ENCODE measurements at regions not wholly inside any gene's neighbourhood (a gene's known extent, or its start where the extent isn't known, plus 50 kb on each side); places are given as distances from the start of the nearest gene placed in this dataset.
"Not testable (repeated sequence)": the region's sequence is repeated elsewhere in the genome, so short reads cannot be mapped to it uniquely, and the experiment has no call there.

DNA sequence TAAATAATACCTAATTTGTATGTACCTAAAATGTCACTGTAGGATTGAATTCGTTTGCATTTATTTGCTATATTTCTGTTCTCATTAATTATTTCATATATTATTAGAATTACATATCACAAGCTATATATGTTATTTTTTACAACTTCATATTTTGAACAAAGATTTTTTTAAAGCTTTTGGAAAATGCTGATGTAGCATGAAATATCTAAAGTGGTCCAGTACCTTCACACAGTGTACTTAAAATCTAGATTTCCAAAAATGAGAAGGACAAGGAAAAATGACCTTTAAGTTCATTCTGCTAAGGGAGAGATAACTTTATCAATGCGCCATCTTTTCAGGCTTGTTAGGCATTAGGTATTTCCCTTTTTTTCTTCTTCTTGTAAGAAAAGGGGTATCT lies 71.8 kb downstream of the LARP7 start:
- DNase-seq, result no peak

DNA sequence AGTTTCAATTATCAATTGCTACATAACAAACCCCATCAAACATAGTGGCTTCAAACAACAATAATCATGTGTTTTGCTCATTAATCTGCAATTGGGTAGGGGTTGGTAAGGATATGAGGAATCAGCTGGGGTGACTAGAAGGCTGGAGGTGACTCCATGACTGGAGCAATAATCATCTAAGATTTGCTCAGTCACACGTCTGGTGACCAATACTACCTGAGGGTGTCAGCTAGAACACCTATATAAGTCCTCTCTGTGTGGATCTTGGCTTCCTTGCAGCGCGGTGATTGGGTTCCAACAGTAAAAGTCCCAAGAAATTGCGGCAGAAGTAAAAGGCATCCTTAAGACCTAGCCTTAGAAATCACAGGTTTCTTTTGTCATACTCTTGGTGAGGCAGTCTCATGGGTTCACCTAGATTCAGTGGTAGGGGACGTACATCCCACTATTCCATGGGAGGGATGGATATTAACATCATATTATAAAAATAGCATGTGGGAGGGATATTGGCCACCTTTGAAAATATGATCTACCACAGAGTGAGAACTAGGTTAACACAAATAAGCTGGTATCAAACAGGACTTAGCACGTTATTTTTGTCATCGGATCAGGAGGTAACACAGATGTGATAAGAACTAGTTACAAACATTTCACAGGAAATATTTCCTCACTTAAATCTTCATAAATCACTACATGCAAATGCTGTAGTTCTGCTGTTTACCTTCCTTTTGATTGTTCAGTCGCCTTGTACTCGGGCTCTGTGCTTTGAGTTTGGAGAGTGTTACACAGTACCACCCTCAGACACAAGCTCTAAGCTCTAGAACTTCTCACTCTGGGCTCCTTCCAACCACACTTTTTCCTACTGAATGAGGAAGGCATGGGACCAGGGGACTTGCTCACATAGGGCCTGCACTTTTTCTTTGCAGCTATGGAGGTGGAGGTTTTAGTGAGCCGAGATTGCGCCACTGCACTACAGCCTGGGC lies 78.3 kb downstream of the LARP7 start:
- DNase-seq, result no peak

DNA sequence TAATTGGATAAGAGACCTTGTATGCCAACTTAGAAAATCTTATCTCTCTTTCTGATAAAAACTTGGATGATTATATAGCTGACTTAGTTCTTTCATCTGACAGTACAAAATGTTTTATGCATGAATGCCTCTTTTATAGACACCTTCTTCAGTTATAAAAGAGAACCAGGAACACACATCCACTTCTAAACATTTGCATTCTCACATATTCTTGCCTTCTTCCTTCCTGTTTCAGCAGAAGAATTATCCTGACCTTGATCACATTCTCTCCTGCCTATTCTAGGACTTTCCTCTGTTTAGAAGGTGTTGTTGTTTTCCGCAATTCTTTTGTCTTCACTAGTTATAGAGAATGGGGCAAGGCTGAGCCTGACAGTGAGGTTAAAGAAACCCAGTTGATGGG lies 80.9 kb downstream of the LARP7 start:
- no peak for DNase-seq

DNA sequence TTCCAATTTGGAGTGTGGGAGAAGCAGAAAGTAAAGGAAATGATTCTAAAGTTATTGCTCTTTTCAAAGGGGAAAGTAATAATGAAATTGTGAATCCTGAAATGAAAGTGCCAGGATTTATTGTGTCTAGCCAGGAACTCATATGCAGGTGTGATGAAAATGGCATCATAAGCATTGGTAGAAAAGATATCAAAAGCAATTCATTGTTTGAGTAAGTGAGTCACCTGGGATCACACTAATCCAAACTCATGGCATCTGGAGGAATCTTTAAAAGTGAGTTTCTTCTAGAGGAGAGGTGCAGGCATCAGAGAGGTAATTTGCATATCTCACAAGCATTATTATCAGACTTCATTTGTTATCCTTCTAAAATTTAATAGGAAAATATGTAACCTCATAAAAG lies 84.7 kb downstream of the LARP7 start:
- no peak for DNase-seq

DNA sequence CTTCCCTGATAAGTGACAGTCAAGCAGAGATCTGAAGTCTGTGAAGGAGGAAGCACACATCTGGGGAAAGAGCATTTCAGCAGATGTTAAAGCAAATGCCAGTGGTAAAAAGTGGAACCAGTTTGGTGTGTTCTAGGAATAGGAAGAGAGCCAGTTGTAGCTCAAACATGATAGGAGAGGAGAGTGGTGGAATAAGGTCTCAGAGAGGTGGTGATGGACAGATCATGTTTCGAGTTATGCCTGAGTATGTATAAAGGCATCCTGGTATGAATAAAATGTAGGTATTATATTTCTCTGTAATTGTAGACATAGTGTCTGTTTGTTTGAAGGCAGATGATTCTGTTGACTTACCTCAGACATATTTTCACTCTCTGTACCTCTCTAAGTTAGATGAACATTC lies 89.1 kb downstream of the LARP7 start:
- DNase-seq, result no peak

DNA sequence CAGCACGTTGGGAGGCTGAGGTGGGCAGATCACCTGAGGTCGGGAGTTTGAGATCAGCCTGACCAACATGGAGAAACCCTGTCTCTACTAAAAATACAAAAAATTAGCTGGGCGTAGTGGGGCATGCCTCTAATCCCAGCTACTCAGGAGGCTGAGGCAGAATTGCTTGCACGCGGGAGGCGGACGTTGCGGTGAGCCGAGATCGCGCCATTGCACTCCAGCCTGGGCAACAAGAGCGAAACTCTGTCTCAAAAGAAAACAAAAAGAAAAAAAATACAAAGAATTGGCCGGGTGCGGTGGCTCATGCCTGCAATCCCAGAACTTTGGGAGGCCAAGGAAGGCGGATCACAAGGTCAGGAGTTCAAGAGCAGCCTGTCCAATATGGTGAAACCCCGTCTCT lies 90.8 kb downstream of the LARP7 start:
- DNase-seq, result not testable (repeated sequence)

DNA sequence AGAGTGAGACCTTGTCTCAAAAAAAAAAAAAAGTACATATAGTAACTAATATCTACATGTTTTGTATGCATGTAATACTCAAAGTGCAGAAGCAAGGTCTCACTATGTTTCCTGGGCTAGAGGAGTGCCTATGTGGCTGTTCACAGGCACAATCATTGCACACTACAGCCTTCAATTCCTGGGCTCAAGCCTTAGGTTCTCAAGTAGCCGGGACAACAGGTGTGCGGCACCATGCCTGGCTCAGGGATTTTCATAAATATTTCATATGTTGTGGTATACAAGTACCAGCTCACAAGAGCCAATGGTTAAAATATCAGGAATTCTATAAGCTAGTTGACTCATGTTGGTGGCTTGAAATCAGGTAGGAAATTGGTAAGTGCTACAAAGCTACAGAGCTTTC lies 94.8 kb downstream of the LARP7 start:
- no peak for DNase-seq

DNA sequence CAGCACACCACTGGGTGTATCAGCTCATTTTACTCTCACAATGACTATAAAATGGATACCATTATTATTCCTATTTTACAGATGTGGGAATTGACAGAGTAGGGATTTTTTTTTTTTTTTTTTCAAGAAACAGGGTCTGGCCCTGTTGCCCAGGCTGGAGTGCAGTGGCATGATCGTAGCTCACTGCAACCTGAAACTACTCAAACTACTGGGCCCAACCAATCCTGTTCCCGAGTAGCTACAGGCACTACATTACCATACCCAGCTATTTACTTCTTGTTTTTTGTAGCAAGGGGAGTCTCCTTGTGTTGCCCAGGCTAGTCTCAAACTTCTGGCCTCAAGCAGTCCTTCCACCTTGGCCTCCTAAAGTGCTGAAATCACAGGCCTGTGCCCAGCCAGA lies 95.2 kb downstream of the LARP7 start:
- DNase-seq, result no peak

DNA sequence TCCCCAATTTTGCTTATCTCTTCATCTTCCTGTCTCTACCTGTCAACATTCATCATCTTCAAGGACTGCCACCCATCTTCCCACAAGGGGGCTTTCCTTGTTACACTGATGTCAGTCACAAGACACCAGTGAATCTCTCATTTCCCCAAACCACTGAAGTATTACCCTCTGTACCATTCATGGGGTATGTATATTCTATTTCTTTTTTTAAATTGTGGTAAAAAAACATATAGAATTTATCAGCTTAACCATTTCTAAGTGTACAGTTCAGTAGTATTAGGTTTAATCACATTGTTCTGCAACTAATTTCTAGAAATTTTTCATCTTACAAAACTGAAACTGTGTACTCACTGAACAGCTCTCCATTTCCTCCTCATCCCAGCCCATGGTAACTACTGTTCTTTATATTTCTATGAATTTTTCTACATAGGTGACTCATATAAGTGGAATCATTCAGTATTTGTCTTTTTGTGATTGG lies 98.6 kb downstream of the LARP7 start:
- DNase-seq, result no peak

DNA sequence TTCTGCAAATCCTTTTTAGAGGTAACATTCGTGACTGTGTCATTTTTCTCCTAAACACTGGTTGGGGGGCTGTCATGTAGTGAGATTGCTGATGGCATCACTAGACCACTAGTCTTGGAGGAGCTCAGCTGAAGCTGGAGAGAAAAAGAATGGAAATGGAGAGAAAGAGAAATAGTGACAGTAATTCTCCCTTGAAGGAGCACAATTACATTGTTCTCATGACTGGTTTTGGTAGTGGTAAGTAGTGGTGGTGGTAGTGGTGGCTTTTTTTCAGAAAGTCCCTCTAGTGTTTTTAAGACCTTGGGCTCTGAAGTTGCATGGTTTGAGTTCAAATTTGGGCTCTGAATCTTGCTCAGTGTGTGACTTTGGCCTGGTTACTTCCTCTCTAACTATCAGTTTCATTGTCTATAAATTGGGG lies 99.8 kb downstream of the LARP7 start:
- no peak for DNase-seq

DNA sequence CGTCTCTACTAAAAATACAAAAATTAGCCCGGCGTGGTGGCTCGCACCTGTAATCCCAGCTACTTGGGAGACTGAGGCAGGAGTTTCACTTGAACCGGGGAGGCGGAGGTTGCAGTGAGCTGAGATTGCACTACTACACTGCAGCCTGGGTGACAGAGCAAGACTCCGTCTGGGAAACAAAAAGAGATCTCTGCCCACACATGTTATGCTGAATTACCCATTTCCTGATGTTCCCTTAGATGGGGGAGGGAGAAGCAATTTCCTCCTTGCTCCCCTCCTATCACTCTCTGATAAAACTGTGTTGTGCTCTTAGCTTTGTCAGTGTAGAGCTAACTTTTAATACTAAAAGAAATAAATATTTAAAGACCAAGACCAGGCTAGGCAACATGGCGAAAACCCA lies 102.5 kb downstream of the LARP7 start:
- DNase-seq, result no peak

DNA sequence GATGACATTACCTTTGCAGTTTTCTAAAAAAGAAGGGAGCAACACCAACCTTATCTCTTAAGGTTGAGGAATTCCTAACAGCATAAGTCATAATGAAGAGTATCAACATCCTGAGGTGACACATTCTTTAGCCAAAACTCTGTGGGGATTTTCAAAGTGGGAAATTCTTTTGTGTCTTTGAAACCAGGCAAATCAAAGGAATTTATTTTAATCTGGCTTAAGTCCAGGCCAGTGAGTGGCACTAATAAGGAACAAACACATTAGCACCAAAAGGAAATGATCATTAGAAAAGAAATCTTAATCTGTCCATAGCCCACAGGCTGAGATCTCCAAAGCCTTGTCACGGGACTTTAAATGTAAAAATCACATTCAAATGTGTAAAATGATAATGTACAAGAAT lies 110.1 kb downstream of the LARP7 start:
- no peak for DNase-seq

DNA sequence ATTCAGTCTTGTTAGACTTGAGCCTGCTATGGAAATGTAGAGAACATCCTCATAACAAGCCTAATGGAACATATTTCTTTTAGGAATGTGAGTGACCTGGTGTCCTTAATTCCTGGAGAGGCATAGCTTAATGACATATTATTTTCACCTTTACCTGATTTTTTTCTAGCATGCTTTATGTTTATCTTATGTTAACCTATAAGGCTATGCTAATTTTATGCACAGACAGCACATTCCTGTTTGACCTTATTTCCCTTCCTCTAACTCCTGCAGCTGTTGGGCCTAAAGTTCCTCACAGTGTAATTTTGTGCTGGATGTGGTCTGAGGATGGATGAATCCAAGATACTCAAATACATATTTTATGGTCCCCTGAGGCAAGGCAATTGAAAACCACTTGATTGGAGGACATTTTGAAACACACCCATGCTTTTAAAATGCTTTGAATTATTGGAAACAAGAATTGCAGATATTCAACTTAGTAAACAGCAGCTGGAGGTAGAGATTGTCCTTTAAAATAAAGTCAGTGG lies 111.5 kb downstream of the LARP7 start:
- no peak for DNase-seq

DNA sequence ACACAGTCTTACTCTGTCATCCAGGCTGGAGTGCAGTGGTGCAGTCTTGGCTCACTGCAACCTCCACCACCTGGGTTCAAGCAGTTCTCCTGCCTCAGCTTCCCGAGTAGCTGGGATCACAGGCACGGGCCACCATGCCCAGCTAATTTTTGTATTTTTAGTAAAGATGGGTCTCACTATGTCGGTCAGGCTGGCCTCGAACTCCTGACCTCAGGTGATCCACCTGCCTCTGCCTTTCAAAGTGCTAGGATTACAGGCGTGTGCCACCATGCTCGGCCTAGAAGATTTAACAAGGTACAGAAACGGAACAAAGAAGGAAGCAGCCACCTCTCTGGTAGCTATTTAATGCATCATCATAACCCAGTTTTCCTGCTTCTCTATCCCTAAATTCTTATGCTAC lies 113.8 kb downstream of the LARP7 start:
- DNase-seq, result not testable (repeated sequence)

DNA sequence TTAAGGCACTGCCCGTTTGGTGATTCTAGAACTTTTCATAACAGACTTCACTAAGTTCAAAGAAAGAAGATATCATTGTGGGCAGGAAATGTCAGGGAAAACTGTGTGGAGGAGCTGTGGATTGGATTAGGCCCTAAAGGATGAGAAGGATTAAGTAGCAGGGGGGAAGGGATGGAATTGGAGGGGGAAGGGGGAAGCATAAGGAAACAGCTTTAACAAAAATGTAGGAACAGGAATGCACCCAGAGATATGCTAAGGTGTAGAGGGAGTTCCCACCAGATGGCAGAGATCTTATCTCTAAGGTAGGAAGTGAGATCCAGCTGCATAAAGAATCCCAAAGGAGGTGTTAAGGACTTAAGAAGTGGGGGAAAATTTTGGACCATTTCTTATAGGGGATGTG lies 114.5 kb downstream of the LARP7 start:
- DNase-seq, result no peak

DNA sequence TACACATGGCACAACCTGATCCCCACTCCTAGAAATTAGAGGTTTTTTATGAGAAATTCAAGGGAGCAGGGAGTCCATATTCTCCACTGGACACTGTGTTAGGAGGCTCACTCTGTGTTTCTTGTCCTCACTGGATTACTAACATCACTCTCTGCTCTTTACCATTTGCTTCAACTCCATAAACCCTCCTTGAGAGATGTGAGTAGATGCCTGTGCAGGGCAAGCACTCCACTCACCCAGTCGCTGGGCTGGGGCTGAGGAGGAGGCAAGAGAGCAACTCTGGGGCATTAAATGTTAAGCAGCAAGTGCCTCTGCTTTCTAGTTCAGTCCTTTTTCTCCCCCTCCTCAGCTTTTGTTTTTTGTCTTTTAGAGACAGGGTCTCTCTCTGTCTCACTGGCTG lies 115.1 kb downstream of the LARP7 start:
- DNase-seq, result no peak

DNA sequence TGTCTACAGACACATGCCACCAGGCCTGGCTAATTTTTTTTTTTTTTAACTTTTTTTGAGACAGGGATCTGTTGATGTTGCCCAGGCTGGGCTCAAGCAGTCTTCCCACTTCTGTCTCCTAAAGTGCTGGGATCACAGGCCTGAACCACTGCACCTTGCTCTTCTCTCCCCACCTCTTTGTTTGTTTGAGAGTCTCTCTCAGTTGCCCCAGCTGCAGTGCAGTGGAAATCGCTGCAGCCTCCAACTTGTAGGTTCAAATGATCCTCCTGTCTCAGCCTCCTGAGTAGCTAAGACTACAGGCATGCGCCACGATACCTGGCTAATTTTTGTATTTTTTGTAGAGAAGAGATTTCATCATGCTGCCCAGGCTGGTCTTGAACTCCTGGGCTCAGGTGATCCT lies 115.6 kb downstream of the LARP7 start:
- no peak for DNase-seq

DNA sequence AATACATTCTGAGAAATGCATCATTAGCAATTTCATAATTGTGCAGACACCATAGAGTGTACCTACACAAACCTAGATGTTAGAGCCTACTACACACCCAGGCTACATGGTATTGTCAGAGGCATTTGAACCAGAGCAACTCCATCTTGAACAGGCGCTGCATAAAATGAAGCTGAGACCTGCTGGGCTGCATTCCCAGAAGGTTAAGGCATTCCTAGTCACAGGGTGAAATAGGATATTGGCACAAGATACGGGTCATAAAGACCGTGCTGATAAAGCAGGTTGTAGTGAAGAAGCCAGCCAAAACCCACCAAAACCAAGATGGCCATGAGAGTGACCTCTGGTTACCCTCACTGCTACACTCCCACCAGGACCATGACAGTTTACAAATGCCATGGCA lies 116.4 kb downstream of the LARP7 start:
- DNase-seq, result no peak

DNA sequence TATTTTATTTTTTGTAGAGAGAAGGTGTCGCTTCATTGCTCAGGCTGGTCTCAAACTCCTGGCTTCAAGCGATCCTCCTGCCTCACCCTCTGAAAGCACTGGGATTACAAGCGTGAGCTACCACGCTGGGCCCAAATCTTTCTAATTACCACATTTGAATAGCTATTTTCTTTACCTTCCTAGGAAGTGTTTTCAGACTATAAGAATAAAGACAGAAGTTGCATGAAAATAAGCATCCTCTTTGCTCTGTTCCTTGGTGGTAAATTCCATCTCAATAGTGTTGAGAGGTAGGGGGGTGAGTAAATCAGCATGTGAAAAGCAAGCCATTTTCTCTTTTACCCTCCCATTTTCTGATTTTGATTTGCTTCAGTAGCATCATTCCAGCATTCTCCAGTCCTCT lies 122.4 kb downstream of the LARP7 start:
- DNase-seq, result no peak

DNA sequence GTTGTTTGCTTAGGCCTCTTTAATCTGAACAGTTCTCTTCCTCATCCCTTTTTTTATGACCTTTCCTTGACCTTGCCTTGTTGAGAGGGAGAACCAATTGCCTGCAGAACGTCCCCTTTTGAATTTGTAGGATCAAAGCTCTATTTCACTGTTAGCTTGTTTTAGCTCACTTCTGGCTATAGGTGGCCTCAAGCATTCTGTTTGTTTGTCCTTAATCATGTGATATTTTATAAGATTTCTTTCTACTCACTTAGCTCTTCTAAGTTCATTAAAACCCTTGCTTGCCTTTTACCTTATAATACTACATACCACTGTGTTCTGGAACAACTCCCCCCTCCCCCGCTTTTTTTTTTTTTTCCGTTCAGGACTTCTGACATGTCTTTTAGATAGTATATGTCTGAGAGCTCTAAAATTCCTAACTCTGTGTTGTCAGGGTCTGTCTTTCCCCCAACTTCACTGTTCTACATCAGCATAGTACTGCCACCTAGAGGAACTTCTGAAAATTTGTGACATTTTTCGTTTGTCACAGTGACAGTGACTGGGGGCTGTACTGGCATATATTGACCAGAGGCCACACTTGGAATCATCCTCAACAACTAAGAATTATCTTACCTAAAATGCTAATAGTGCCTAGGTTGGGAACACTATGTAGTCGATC lies 128.5 kb downstream of the LARP7 start:
- DNase-seq, result no peak

DNA sequence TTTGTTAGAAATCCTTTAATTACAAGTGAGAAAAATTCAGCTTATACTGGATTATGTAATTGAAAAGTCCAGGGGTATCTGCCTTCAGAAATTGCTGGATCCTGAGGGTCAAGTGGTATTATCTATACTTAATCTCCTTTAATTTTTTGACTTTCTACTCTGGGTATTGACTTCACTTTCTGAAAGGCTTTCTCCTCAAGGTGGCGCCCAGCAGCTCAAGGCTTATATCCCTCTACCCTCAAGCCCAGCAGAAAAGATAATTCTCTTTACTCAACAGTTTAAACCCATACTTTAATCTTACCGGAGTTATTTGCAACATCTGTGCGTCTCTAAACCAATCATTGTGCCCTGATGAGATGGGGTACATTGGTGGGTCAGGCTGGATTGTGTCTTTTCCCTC lies 129.5 kb downstream of the LARP7 start:
- no peak for DNase-seq

DNA sequence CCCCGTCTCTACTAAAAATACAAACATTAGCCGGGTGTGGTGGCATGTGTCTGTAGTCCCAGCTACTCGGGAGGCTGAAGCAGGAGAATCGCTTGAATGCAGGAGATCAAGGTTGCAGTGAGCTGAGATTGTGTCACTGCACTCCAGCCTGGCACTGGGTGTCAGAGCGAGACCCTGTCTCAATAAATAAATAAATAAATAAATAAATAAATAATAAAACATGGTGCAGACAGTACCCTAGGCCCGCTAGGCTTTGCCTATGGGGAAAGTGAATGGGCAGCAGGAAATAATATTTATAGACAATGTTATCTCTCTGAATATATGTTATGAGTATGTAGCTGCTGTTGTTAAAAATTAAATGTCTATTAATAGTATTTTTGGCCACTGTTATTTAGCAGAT lies 130.4 kb downstream of the LARP7 start:
- DNase-seq, result no peak

DNA sequence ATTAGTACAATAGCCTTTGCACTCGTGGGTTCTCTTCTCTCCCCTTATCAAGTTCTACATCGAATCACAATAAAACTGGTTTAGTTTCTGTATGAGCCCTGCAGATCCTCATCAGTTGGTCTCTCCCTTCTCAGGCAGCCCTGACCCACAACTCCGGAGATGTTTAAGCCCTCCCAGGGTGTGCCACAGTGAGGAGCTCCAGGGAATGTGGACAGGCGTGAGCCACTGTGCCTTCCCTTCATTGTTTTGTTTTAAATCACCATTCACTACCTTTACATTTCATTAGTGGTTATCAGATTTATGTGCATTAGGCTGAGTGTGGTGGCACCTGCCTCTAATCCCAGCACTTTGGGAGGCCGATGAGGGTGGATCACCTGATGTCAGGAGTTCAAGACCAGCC lies 133.2 kb downstream of the LARP7 start:
- DNase-seq, result no peak

DNA sequence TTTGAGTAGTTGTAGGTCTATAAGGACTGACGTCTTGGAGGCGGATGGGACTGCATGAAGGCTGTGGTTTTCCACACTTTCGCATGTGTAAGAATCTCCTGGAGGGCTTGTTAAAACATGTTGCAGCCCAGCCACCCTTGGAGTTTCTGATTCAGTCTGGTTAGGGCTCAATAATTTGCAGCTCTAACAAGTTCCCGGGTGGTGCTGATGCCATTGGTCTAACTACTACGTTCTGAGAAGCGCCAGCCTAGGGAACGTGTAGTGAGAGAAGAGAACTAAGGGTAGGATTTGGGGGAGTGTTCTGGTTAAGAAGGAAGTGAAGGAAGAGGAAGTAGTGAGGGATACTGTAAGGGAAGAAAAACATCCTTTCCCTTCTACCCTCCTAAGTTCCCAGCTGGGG lies 138.9 kb downstream of the LARP7 start:
- DNase-seq, result no peak

Measured in CD4-positive, alpha-beta T cell treated with Interferon gamma for 1 hour (primary cell).